Head of caudate nucleus (tissue), 42 donors: ENCODE measurements at regions not wholly inside any gene's neighbourhood (a gene's known extent, or its start where the extent isn't known, plus 50 kb on each side); places are given as distances from the start of the nearest gene placed in this dataset.
"Not testable (repeated sequence)": the region's sequence is repeated elsewhere in the genome, so short reads cannot be mapped to it uniquely, and the experiment has no call there.

Source experiments
- DNase-seq, 42 donors: peaks; one replicate each; pipeline versions ENCODE4 v3.0.0 to v3.0.0-alpha.2; 2020 to 2021; ENCODE audit warnings: mixed read lengths in 7 of 42
- intact Hi-C: fragments of 100-400 bp; cut with DNase I; formaldehyde crosslinking; loops from one replicate; pipeline ENCODE4 v1.15.0; 2022

DNA sequence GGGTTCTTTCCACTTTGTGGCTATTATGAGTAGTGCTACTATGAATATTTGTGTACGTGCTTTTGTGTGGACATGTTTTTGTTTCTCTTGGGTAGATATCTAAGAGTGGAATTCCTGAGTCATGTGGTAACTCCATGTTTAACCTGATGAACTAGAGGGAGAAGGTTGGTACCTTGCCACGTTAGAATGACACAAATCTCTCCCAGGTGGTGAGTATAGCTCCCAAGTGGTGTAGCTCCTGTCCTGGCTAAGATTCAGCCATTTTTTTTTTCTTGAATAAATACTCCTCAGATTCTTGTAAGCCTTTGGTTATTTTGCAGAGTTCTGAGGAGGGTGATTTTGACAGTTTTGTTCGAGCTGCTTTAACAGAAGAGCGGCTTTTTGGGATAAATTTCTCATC, 83.2 kb upstream of the DPP6 start:
- DNase-seq, intact Hi-C loops: not testable (repeated sequence)

GRCh38 chr7:153974603-153975002, 77.6 kb upstream of the DPP6 start:
- intact Hi-C loops, DNase-seq: not testable (repeated sequence)

DNA sequence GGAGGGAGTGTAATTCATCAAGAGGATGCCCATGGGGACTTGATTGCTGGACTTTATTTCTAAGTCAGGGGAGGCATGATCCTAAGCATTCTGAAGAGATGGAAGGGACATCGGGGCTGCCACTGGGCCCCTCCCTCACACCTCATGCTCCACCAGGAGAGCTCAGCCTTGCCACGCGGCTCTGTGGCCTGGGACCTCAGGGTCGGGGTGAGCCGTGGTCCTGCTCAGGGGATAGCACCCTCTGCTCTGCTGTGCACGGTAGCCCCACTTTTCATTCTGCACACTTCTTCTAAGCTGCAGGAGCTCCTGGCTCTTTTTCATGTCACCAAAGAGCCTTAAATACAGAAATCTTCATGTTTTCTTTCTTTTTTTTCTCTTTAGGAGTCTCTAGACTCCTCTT, 75.5 kb upstream of the DPP6 start:
- DNase-seq, intact Hi-C loops: not testable (repeated sequence)

DNA sequence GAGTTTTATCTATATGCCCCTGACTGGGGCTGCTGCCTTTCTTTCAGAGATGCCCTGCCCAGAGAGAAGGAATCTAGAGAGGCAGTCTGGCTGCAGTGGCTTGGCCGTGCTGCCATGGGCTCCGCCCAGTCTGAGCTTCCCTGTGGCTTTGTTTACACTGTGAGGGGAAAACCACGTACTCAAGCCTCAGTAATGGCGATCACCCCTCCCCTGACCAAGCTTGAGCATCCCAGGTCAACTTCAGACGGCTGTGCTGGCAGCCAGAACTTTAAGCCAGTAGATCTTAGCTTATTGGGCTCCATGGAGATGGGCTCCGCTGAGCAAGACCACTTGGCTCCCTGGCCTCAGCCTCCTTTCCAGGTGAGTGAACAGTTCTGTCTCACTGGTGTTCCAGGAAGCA, 69.0 kb upstream of the DPP6 start:
- DNase-seq, intact Hi-C loops: not testable (repeated sequence)

- intact Hi-C loops, DNase-seq: not testable (repeated sequence)
Observed at GRCh38 chr7:153989066-153989627, 63.1 kb upstream of the DPP6 start.

DNA sequence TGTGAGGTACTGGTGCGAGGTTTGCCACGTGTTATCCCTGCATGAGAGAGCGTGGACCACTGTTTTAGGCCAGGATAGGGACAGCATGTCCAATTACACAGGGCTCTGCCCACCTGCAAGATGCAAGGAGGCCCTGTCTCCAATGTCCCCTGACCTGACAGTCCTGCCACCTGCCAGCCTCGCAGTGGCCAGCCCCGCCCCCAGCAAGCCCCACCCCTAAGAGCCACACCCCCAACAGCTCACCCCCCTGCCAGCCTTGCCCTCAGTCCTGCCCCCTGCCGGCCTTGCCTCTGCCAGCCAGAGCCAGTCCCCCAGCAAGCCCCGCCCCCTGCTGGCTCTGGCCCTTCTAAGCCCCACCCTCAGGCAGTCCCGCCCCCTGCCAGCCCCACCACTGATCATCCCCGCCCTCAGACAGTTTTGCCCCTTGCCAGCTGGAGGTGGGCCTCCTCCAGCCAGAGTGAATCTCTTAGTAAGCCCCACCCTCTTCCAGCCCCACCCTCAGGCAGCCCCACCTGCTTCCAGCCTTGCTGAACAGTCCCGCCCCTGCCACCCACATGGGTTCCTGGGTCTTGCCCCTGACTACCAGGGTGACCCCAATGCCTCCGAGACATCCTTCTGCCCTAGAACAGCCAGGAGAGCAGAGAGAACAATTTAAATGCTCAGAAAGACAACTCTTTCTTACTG, 62.3 kb upstream of the DPP6 start:
- DNase-seq, intact Hi-C loops: not testable (repeated sequence)

- DNase-seq, intact Hi-C loops: not testable (repeated sequence)
Observed at GRCh38 chr7:153991471-153991870, 60.7 kb upstream of the DPP6 start.

GRCh38 chr7:153993402-153993801, 58.8 kb upstream of the DPP6 start:
- DNase-seq, intact Hi-C loops: not testable (repeated sequence)

GRCh38 chr7:153998896-153999295, 53.3 kb upstream of the DPP6 start:
- DNase-seq: not testable (repeated sequence)

More at GRCh38 chr7:153998896-153999295, 53.3 kb upstream of the DPP6 start:
- intact Hi-C loops: not testable (repeated sequence)
